ENCODE measurements at regions not wholly inside any gene's neighbourhood (a gene's known extent, or its start where the extent isn't known, plus 50 kb on each side); places are given as distances from the start of the nearest gene placed in this dataset.

DNA sequence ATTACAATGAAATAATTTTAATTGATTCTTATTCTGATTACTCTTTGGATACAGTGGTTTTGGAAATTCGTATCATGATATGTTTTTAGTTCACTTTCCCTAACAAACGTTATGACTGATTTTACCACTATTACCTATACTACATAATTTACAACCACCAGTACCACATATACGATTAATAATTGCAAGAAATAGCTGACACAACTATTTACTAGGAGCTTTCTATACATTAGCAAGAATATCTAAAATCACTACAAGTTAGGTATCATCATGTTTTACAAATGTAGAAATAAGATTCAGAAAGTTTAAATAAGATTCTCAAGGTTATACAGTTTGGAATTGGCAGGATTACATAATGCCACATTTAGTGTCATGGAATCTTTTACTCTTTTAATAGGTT is 1401.1 kb upstream of the RAG2 start:
- Histone ChIP-seq H3K9ac (ENCODE audit: low read length) (no peak overlapping the region), H4K20me1 (ENCODE audit: insufficient read depth) (no peaks in the 10 kb centered on the region), H3K9me3 (ENCODE audit: low read length) (no peaks in the 10 kb centered on the region)

GRCh38 chr11:37995886-37996285 is 1397.8 kb upstream of the RAG2 start:
- no peak overlapping the region for H3K9ac ChIP-seq (ENCODE audit: low read length)
- no peak overlapping the region for H2AFZ ChIP-seq (ENCODE audit: low read depth, low read length)
- H3K4me3 ChIP-seq (ENCODE audit: low read length) = no peak overlapping the region
- TF ChIP-seq SMC3 (conservative IDR thresholded peaks at IDR 0.05; ENCODE audit: poor library complexity) = no peak
- no peak for TF ChIP-seq EZH2 (IDR thresholded peaks at IDR 0.05; ENCODE audit: borderline replicate concordance, insufficient read depth, low read length, poor library complexity, severe bottlenecking)
- TF ChIP-seq RAD21 (conservative IDR thresholded peaks at IDR 0.05) = no peak
- TF ChIP-seq MXI1 (conservative IDR thresholded peaks at IDR 0.05; ENCODE audit: poor library complexity, severe bottlenecking) = no peak
- no peak for TF ChIP-seq POLR2AphosphoS5 (IDR thresholded peaks at IDR 0.05)
- no peak for TF ChIP-seq TAF1 (IDR thresholded peaks at IDR 0.05; ENCODE audit: low read depth)
- no peak for TF ChIP-seq CTCF (IDR thresholded peaks at IDR 0.05; ENCODE audit: poor library complexity, severe bottlenecking)
- TF ChIP-seq, protein P1, sequence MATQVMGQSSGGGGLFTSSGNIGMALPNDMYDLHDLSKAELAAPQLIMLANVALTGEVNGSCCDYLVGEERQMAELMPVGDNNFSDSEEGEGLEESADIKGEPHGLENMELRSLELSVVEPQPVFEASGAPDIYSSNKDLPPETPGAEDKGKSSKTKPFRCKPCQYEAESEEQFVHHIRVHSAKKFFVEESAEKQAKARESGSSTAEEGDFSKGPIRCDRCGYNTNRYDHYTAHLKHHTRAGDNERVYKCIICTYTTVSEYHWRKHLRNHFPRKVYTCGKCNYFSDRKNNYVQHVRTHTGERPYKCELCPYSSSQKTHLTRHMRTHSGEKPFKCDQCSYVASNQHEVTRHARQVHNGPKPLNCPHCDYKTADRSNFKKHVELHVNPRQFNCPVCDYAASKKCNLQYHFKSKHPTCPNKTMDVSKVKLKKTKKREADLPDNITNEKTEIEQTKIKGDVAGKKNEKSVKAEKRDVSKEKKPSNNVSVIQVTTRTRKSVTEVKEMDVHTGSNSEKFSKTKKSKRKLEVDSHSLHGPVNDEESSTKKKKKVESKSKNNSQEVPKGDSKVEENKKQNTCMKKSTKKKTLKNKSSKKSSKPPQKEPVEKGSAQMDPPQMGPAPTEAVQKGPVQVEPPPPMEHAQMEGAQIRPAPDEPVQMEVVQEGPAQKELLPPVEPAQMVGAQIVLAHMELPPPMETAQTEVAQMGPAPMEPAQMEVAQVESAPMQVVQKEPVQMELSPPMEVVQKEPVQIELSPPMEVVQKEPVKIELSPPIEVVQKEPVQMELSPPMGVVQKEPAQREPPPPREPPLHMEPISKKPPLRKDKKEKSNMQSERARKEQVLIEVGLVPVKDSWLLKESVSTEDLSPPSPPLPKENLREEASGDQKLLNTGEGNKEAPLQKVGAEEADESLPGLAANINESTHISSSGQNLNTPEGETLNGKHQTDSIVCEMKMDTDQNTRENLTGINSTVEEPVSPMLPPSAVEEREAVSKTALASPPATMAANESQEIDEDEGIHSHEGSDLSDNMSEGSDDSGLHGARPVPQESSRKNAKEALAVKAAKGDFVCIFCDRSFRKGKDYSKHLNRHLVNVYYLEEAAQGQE (IDR thresholded peaks at IDR 0.05; ENCODE audit: borderline replicate concordance) = no peak
- no peak for TF ChIP-seq EP300 (conservative IDR thresholded peaks at IDR 0.05; ENCODE audit: poor library complexity, severe bottlenecking)
- H3K9me2 ChIP-seq (ENCODE audit: insufficient read depth, low read length) = no peaks in the 10 kb centered on the region
- H3K36me3 ChIP-seq (ENCODE audit: insufficient read depth, low read length) = no peaks in the 10 kb centered on the region
- H3K9me3 ChIP-seq (ENCODE audit: low read length) = no peaks in the 10 kb centered on the region
- no peak overlapping the region for H3K4me2 ChIP-seq (ENCODE audit: low read length)
- H3K27ac ChIP-seq (ENCODE audit: low read length) = no peak overlapping the region
- H3K79me2 ChIP-seq (replicated peaks; ENCODE audit: insufficient read depth, low read length) = no peaks in the 10 kb centered on the region
- no peaks in the 10 kb centered on the region for H3F3A ChIP-seq (ENCODE audit: insufficient read depth, low read length, poor library complexity, severe bottlenecking)
- H3K27me3 ChIP-seq (ENCODE audit: insufficient read depth, low read depth, low read length) = no peaks in the 10 kb centered on the region
- no peaks in the 10 kb centered on the region for H4K20me1 ChIP-seq (ENCODE audit: insufficient read depth)

More for the DNA sequence above, 1401.1 kb upstream of the RAG2 start:
- no peaks in the 10 kb centered on the region for H3F3A ChIP-seq (ENCODE audit: insufficient read depth, low read length, poor library complexity, severe bottlenecking)
- TF ChIP-seq CTCF (IDR thresholded peaks at IDR 0.05; ENCODE audit: poor library complexity, severe bottlenecking) = no peak
- no peak for TF ChIP-seq POLR2AphosphoS5 (IDR thresholded peaks at IDR 0.05)
- no peak for TF ChIP-seq EZH2 (IDR thresholded peaks at IDR 0.05; ENCODE audit: borderline replicate concordance, insufficient read depth, low read length, poor library complexity, severe bottlenecking)
- no peak for TF ChIP-seq EP300 (conservative IDR thresholded peaks at IDR 0.05; ENCODE audit: poor library complexity, severe bottlenecking)
- no peak for TF ChIP-seq SMC3 (conservative IDR thresholded peaks at IDR 0.05; ENCODE audit: poor library complexity)
- no peak for TF ChIP-seq TAF1 (IDR thresholded peaks at IDR 0.05; ENCODE audit: low read depth)
- TF ChIP-seq, protein P1 (IDR thresholded peaks at IDR 0.05; ENCODE audit: borderline replicate concordance) = no peak
- TF ChIP-seq RAD21 (conservative IDR thresholded peaks at IDR 0.05) = no peak
- no peak for TF ChIP-seq MXI1 (conservative IDR thresholded peaks at IDR 0.05; ENCODE audit: poor library complexity, severe bottlenecking)
- H3K36me3 ChIP-seq (ENCODE audit: insufficient read depth, low read length) = no peaks in the 10 kb centered on the region
- no peaks in the 10 kb centered on the region for H3K9me2 ChIP-seq (ENCODE audit: insufficient read depth, low read length)
- no peaks in the 10 kb centered on the region for H3K27me3 ChIP-seq (ENCODE audit: insufficient read depth, low read depth, low read length)
- H3K4me2 ChIP-seq (ENCODE audit: low read length) = no peak overlapping the region
- no peak overlapping the region for H3K27ac ChIP-seq (ENCODE audit: low read length)
- no peaks in the 10 kb centered on the region for H3K79me2 ChIP-seq (replicated peaks; ENCODE audit: insufficient read depth, low read length)
- no peak overlapping the region for H2AFZ ChIP-seq (ENCODE audit: low read depth, low read length)
- no peak overlapping the region for H3K4me3 ChIP-seq (ENCODE audit: low read length)
